WTC11 (cell line): ENCODE measurements at regions not wholly inside any gene's neighbourhood (a gene's known extent, or its start where the extent isn't known, plus 50 kb on each side); places are given as distances from the start of the nearest gene placed in this dataset.

Experiments
- ATAC-seq: fragments of 200-7000 bp; cut with Tn5 transposase; 2 replicates; pipeline ENCODE4 v1.10.0; 2021; ENCODE audit warnings: mild to moderate bottlenecking, moderate library complexity
- CTCF ChIA-PET: fragments of 300-600 bp; sonication (Branson Sonifier 250); formaldehyde crosslinking; loops from one replicate; lab custom pipeline; 2021; ENCODE audit warnings: antibody characterized with exemption; lab: Charles Lee
- POLR2A ChIA-PET: fragments of 350-600 bp; sonication (Branson Sonifier 250); formaldehyde crosslinking; loops from one replicate; lab custom pipeline; 2021; ENCODE audit warnings: antibody characterized with exemption; lab: Charles Lee
- DNase-seq: peaks from one replicate; pipeline ENCODE4 v3.0.0; 2021; ENCODE audit warnings: low spot score
- H3K27ac Mint-ChIP-seq: 2 replicates; pipeline ENCODE4 v1.8.0; 2021; ENCODE audit warnings: mixed read lengths
- H3K27me3 Mint-ChIP-seq: 2 replicates; pipeline ENCODE4 v1.8.0; 2021; ENCODE audit warnings: low read depth, mild to moderate bottlenecking, moderate library complexity, mixed read lengths
- H3K36me3 Mint-ChIP-seq: 2 replicates; pipeline ENCODE4 v1.8.0; 2021; ENCODE audit warnings: mixed read lengths
- H3K4me1 Mint-ChIP-seq: 2 replicates; pipeline ENCODE4 v1.8.0; 2022; ENCODE audit warnings: mixed read lengths
- H3K4me3 Mint-ChIP-seq: 2 replicates; pipeline ENCODE4 v1.8.0; 2021; ENCODE audit warnings: mild to moderate bottlenecking, moderate library complexity, mixed read lengths
- H3K9me3 Mint-ChIP-seq: 2 replicates; pipeline ENCODE4 v1.8.0; 2021; ENCODE audit warnings: mixed read lengths
- AFF4 ChIP-seq: sonication (generic); formaldehyde crosslinking; IDR thresholded peaks from 2 replicates; pipeline ENCODE4 v1.8.1; 2023; ENCODE audit warnings: mild to moderate bottlenecking, missing genetic modification reagents, borderline replicate concordance
- AR ChIP-seq: fragments of 250-450 bp; sonication (Bioruptor Pico); IDR thresholded peaks from 2 replicates; pipeline ENCODE4 v1.9.0; 2021; ENCODE audit warnings: mild to moderate bottlenecking
- ATF3 ChIP-seq: sonication (generic); formaldehyde crosslinking; conservative IDR thresholded peaks from 2 replicates; pipeline ENCODE4 v1.8.1; 2022; ENCODE audit warnings: mild to moderate bottlenecking, missing genetic modification reagents
- ATF6 ChIP-seq: sonication (generic); formaldehyde crosslinking; IDR thresholded peaks from 2 replicates; pipeline ENCODE4 v1.8.1; 2023; ENCODE audit warnings: mild to moderate bottlenecking, missing genetic modification reagents
- CREB1 ChIP-seq: sonication (generic); formaldehyde crosslinking; IDR thresholded peaks from 2 replicates; pipeline ENCODE4 v1.8.0; 2023; ENCODE audit warnings: mild to moderate bottlenecking, missing genetic modification reagents
- CREM ChIP-seq: sonication (generic); formaldehyde crosslinking; IDR thresholded peaks from 2 replicates; pipeline ENCODE4 v1.8.1; 2022; ENCODE audit warnings: mild to moderate bottlenecking, missing genetic modification reagents, moderate library complexity
- CTCF ChIP-seq: fragments of 200-600 bp; IDR thresholded peaks from 2 replicates; pipeline ENCODE4 v1.8.0; 2022; ENCODE audit warnings: antibody characterized with exemption
- EMX1 ChIP-seq: fragments of 250-450 bp; sonication (Bioruptor Pico); IDR thresholded peaks from 2 replicates; pipeline ENCODE4 v1.8.0; 2021; ENCODE audit warnings: mild to moderate bottlenecking
- ETV6 ChIP-seq: sonication (generic); formaldehyde crosslinking; IDR thresholded peaks from 2 replicates; pipeline ENCODE4 v1.8.1; 2022; ENCODE audit warnings: mild to moderate bottlenecking, missing genetic modification reagents
- KAT7 ChIP-seq: sonication (generic); formaldehyde crosslinking; IDR thresholded peaks from 2 replicates; pipeline ENCODE4 v1.8.1; 2023; ENCODE audit warnings: missing genetic modification reagents, mild to moderate bottlenecking, borderline replicate concordance
- MAX ChIP-seq: sonication (generic); formaldehyde crosslinking; IDR thresholded peaks from 2 replicates; pipeline ENCODE4 v1.8.0; 2022; ENCODE audit warnings: mild to moderate bottlenecking, missing genetic modification reagents
- MLX ChIP-seq: sonication (generic); formaldehyde crosslinking; IDR thresholded peaks from 2 replicates; pipeline ENCODE4 v1.8.1; 2023; ENCODE audit warnings: mild to moderate bottlenecking, missing genetic modification reagents, moderate library complexity
- NFYB ChIP-seq: sonication (generic); formaldehyde crosslinking; conservative IDR thresholded peaks from 2 replicates; pipeline ENCODE4 v1.8.0; 2022; ENCODE audit warnings: low read depth, missing genetic modification reagents
- USF1 ChIP-seq: sonication (generic); formaldehyde crosslinking; IDR thresholded peaks from 2 replicates; pipeline ENCODE4 v1.8.0; 2022; ENCODE audit warnings: mild to moderate bottlenecking, missing genetic modification reagents
- ZNF219 ChIP-seq: sonication (generic); formaldehyde crosslinking; IDR thresholded peaks from 2 replicates; pipeline ENCODE4 v1.8.0; 2023; ENCODE audit warnings: missing genetic modification reagents, mild to moderate bottlenecking, borderline replicate concordance
- ZNF232 ChIP-seq: sonication (generic); formaldehyde crosslinking; IDR thresholded peaks from 2 replicates; pipeline ENCODE4 v1.8.0; 2022; ENCODE audit warnings: mild to moderate bottlenecking, missing genetic modification reagents
- ZNF416 ChIP-seq: fragments of 250-450 bp; sonication (Bioruptor Pico); IDR thresholded peaks from 2 replicates; pipeline ENCODE4 v1.9.0; 2021; ENCODE audit warnings: mild to moderate bottlenecking, inconsistent platforms
- ZNF512 ChIP-seq: sonication (generic); formaldehyde crosslinking; IDR thresholded peaks from 2 replicates; pipeline ENCODE4 v1.8.1; 2022; ENCODE audit warnings: missing genetic modification reagents, borderline replicate concordance
- ZNF671 ChIP-seq: fragments of 250-450 bp; sonication (Bioruptor Pico); IDR thresholded peaks from 2 replicates; pipeline ENCODE4 v1.8.0; 2021; ENCODE audit warnings: mild to moderate bottlenecking
- ZSCAN18 ChIP-seq: fragments of 250-450 bp; sonication (Bioruptor Pico); IDR thresholded peaks from 2 replicates; pipeline ENCODE4 v2.1.2; 2022; ENCODE audit warnings: mild to moderate bottlenecking, moderate library complexity

- Mint-ChIP-seq H3K4me1 (no peaks in the 10 kb centered on the region), H3K27ac (no peak overlapping the region), H3K36me3 (peaks cover 74% of the 10 kb centered on the region), H3K9me3 (peaks cover 83% of the 10 kb centered on the region)
- no peak for ATAC-seq
- TF ChIP-seq ATF6 (CRISPR knock-in tag) (no peak), ZNF232 (CRISPR knock-in tag) (no peak), CTCF (no peak), AR (no peak), ZNF671 (CRISPR knock-in tag) (no peak), ETV6 (CRISPR knock-in tag) (no peak), NFYB (CRISPR knock-in tag) (no peak)
- TF ChIP-seq, all 79 proteins: peak for 0
- ChIA-PET POLR2A (no interaction called here), CTCF (no interaction called here)
- Mint-ChIP-seq H3K27me3 (peaks cover 17% of the 10 kb centered on the region), H3K4me3 (no peak overlapping the region)
- no peak for DNase-seq
Observed at GRCh38 chr2:4416431-4416830, 713.1 kb downstream of the DCDC2C start.

- POLR2A ChIA-PET = no interaction called here
- DNase-seq = no peak
- H3K4me3 Mint-ChIP-seq = no peak overlapping the region
- peaks cover 83% of the 10 kb centered on the region for H3K9me3 Mint-ChIP-seq
- peaks cover 73% of the 10 kb centered on the region for H3K36me3 Mint-ChIP-seq
- H3K27ac Mint-ChIP-seq = no peak overlapping the region
- no peaks in the 10 kb centered on the region for H3K4me1 Mint-ChIP-seq
- no peak for ATAC-seq
- CTCF ChIA-PET = no interaction called here
- H3K27me3 Mint-ChIP-seq = peaks cover 21% of the 10 kb centered on the region
- TF ChIP-seq CREM (CRISPR knock-in tag) = no peak
- TF ChIP-seq CREB1 (CRISPR knock-in tag) = no peak
- TF ChIP-seq ZNF512 = no peak
- TF ChIP-seq MLX (CRISPR knock-in tag) = no peak
- TF ChIP-seq KAT7 = no peak
- TF ChIP-seq EMX1 (CRISPR knock-in tag) = no peak
- no peak for TF ChIP-seq ZSCAN18
- TF ChIP-seq ZNF232 (CRISPR knock-in tag) = no peak
- TF ChIP-seq NFYB (CRISPR knock-in tag) = no peak
- no peak for TF ChIP-seq ATF3 (CRISPR knock-in tag)
- TF ChIP-seq MAX = no peak
- TF ChIP-seq ZNF416 (CRISPR knock-in tag) = no peak
- no peak for TF ChIP-seq ZNF219 (CRISPR knock-in tag)
- TF ChIP-seq USF1 (CRISPR knock-in tag) = no peak
- no peak for TF ChIP-seq AFF4 (CRISPR knock-in tag)
Observed at GRCh38 chr2:4417771-4418170, 714.4 kb downstream of the DCDC2C start.
